ENCODE measurements at regions not wholly inside any gene's neighbourhood (a gene's known extent, or its start where the extent isn't known, plus 50 kb on each side); places are given as distances from the start of the nearest gene placed in this dataset.

DNA sequence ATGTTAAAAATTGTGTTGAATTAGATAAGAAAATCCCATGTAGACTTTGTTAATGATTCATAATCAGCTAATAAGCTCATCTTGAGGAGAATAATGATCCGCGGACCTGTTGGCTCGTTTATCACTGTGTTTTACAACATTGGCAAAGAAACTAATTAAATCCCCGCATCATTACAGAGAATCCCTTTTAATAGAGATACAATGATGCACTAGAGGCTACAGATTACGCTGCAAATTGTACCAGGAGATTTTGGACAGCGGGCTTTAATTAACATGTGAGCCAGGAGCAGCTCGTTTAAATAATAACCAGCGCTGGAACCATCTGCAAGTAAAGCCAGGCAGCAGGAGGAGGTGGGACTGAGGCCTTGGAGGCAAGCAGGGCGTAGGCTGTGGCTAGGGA lies 280.3 kb upstream of the POU3F1 start:
- TF ChIP-seq, protein P1, sequence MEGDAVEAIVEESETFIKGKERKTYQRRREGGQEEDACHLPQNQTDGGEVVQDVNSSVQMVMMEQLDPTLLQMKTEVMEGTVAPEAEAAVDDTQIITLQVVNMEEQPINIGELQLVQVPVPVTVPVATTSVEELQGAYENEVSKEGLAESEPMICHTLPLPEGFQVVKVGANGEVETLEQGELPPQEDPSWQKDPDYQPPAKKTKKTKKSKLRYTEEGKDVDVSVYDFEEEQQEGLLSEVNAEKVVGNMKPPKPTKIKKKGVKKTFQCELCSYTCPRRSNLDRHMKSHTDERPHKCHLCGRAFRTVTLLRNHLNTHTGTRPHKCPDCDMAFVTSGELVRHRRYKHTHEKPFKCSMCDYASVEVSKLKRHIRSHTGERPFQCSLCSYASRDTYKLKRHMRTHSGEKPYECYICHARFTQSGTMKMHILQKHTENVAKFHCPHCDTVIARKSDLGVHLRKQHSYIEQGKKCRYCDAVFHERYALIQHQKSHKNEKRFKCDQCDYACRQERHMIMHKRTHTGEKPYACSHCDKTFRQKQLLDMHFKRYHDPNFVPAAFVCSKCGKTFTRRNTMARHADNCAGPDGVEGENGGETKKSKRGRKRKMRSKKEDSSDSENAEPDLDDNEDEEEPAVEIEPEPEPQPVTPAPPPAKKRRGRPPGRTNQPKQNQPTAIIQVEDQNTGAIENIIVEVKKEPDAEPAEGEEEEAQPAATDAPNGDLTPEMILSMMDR (IDR thresholded peaks at IDR 0.05) = no peak
- CTCF ChIA-PET = no interaction called here
- Mint-ChIP-seq H3K27me3 (peaks cover 20% of the 10 kb centered on the region), H3K4me1 (ENCODE audit: low read depth) (no peaks in the 10 kb centered on the region), H3K9me3 (no peaks in the 10 kb centered on the region), H3K27ac (no peak overlapping the region), H3K4me3 (no peak overlapping the region), H3K36me3 (ENCODE audit: low read depth) (no peaks in the 10 kb centered on the region)
- ATAC-seq = no peak
- POLR2A ChIA-PET = interaction anchor here (0.5 kb wide), 1 partner anchor 21 kb away, joined by 3 read pairs; no protein-coding TSS in a partner anchor
- DNase-seq = no peak
- intact Hi-C loops (cut with micrococcal nuclease) = no loop called here

GRCh38 chr1:38326135-38326534 lies 279.5 kb upstream of the POU3F1 start:
- ATAC-seq = no peak
- ChIA-PET CTCF (no interaction called here), POLR2A (no interaction called here)
- H3K36me3 Mint-ChIP-seq (ENCODE audit: low read depth) = no peaks in the 10 kb centered on the region
- DNase-seq = no peak
- TF ChIP-seq, protein P1 (IDR thresholded peaks at IDR 0.05) = no peak
- peaks cover 22% of the 10 kb centered on the region for H3K27me3 Mint-ChIP-seq
- no peak overlapping the region for H3K4me3 Mint-ChIP-seq
- intact Hi-C loops (cut with micrococcal nuclease) = no loop called here
- H3K27ac Mint-ChIP-seq = no peak overlapping the region
- H3K4me1 Mint-ChIP-seq (ENCODE audit: low read depth) = no peaks in the 10 kb centered on the region
- H3K9me3 Mint-ChIP-seq = no peaks in the 10 kb centered on the region

DNA sequence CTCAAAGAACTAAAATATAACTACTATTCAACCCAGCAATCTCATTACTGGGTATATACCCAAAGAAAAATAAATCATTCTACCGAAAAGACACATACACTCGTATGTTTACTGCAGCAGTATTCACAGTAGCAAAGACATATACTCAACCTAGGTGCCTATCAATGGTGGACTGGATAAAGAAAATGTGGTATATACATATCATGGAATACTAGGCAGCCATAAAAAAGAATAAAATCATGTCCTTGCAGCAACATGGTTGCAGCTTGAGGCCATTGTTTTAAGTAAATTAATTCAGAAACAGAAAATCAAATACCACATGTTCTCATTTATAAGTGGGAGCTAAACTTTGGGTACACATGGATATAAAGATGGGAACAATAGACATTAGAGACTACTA lies 266.2 kb upstream of the POU3F1 start:
- peaks cover 35% of the 10 kb centered on the region for H3K27me3 Mint-ChIP-seq
- ATAC-seq = no peak

DNA sequence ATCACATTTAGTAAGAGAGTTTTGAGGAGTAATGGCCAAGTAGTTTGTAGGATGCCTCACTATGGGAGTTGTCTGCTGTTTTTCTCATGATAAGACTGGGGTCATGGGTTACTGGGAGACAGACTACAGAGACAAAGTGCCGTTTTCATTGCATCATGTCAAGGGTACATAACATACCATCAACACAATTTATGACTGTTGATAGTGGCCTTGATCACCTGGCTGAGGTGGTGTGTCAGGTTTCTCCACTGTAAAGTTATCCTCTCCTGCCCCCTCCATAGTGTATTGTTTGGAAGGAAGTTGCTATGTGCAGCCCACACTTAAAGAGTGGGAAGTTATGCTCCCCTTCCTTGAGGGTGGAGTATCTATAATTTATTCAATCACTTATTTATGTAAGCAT lies 263.5 kb upstream of the POU3F1 start:
- Mint-ChIP-seq H3K27ac (no peak overlapping the region), H3K4me3 (no peak overlapping the region), H3K27me3 (peaks cover 35% of the 10 kb centered on the region), H3K36me3 (ENCODE audit: low read depth) (no peaks in the 10 kb centered on the region), H3K4me1 (ENCODE audit: low read depth) (no peaks in the 10 kb centered on the region), H3K9me3 (no peaks in the 10 kb centered on the region)
- ChIA-PET CTCF (no interaction called here), POLR2A (no interaction called here)
- TF ChIP-seq, protein P1 (IDR thresholded peaks at IDR 0.05) = no peak
- ATAC-seq (no peak), DNase-seq (no peak)
- intact Hi-C loops (cut with micrococcal nuclease) = no loop called here

More for the DNA sequence above, 266.2 kb upstream of the POU3F1 start:
- POLR2A ChIA-PET = no interaction called here
- Mint-ChIP-seq H3K9me3 (no peaks in the 10 kb centered on the region), H3K4me3 (no peak overlapping the region), H3K36me3 (ENCODE audit: low read depth) (no peaks in the 10 kb centered on the region), H3K27ac (no peak overlapping the region), H3K4me1 (ENCODE audit: low read depth) (no peaks in the 10 kb centered on the region)
- intact Hi-C loops (cut with micrococcal nuclease) = no loop called here
- CTCF ChIA-PET = no interaction called here
- TF ChIP-seq, protein P1 (IDR thresholded peaks at IDR 0.05) = no peak
- DNase-seq = no peak

DNA sequence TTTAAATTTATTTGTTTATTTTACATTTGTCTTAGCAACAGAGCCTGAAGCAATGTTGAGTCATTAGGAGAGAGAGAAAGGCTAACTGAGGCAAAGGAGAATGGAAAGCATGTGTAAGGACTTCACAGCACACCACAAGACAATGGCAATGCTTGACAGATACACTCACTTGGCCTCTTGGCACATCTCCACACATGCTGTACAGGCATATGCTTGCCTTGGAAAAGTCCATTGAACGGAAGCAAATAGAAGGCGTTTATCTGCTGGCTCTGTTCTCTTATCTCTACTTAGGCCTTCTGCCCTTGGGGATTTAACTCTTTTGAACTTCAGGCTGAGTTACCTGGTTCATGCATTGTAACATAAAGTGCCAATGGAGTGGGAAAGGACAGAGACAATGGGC lies 262.2 kb upstream of the POU3F1 start:
- H3K27me3 Mint-ChIP-seq = peaks cover 42% of the 10 kb centered on the region
- no peaks in the 10 kb centered on the region for H3K4me1 Mint-ChIP-seq (ENCODE audit: low read depth)
- ATAC-seq (no peak), DNase-seq (no peak)
- intact Hi-C loops (cut with micrococcal nuclease) = no loop called here
- ChIA-PET CTCF (no interaction called here), POLR2A (no interaction called here)
- no peaks in the 10 kb centered on the region for H3K9me3 Mint-ChIP-seq
- H3K4me3 Mint-ChIP-seq = no peak overlapping the region
- TF ChIP-seq, protein P1 (IDR thresholded peaks at IDR 0.05) = no peak
- no peak overlapping the region for H3K27ac Mint-ChIP-seq
- H3K36me3 Mint-ChIP-seq (ENCODE audit: low read depth) = no peaks in the 10 kb centered on the region

Measured in activated CD8-positive, alpha-beta T cell treated with anti-CD3 and anti-CD28 coated beads for 36 hours (primary cell).